ENCODE measurements at regions not wholly inside any gene's neighbourhood (a gene's known extent, or its start where the extent isn't known, plus 50 kb on each side); places are given as distances from the start of the nearest gene placed in this dataset.

DNA sequence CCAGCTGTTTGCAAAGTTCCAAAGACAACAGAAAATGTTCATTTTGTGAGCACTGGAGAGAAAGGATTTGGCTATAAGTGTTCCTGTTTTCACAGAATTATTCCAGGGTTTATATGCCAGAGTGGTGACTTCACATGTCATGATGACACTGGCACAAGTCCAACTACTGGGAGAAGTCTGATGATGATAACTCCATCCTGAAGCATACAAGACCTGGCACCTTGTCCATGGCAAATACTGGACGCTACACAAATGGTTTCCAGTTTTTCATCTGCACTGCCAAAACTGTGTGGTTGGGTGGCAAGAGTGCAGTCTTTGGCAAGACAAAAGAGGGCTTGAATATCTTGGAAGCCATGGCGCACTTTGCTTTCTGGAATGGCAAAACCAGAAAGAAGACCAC, 385.0 kb downstream of the CDH11 start:
- TF ChIP-seq POLR2AphosphoS5 (IDR thresholded peaks at IDR 0.05; ENCODE audit: borderline replicate concordance, low read depth, low read length) = no peak
- no peak for TF ChIP-seq EZH2 (IDR thresholded peaks at IDR 0.05)
- TF ChIP-seq FOXP2 (optimal IDR thresholded peaks at IDR 0.05; ENCODE audit: control extremely low read depth, extremely low read length, insufficient read depth) = no peak

Measured in SK-N-MC (cell line).